Chondrocyte (in vitro differentiated cells): ENCODE measurements at regions not wholly inside any gene's neighbourhood (a gene's known extent, or its start where the extent isn't known, plus 50 kb on each side); places are given as distances from the start of the nearest gene placed in this dataset.

Experiments used
- DNase-seq: peaks from one replicate; pipeline ENCODE4 v3.0.0; 2021; ENCODE audit warnings: mixed read lengths, low spot score
- H3K27ac Mint-ChIP-seq: one replicate; pipeline ENCODE4 v1.8.0; 2021; ENCODE audit warnings: mild to moderate bottlenecking, moderate library complexity, mixed read lengths; ENCODE audit not compliant: unreplicated experiment
- H3K27me3 Mint-ChIP-seq: 2 replicates; pipeline ENCODE4 v1.8.0; 2021; ENCODE audit warnings: low read depth, mixed read lengths
- H3K36me3 Mint-ChIP-seq: 2 replicates; pipeline ENCODE4 v1.8.0; 2021; ENCODE audit warnings: low read depth, mixed read lengths
- H3K4me1 Mint-ChIP-seq: 2 replicates; pipeline ENCODE4 v1.8.0; 2021; ENCODE audit warnings: low read depth, mild to moderate bottlenecking, mixed read lengths
- H3K4me3 Mint-ChIP-seq: one replicate; pipeline ENCODE4 v1.8.0; 2021; ENCODE audit warnings: mild to moderate bottlenecking, moderate library complexity, mixed read lengths; ENCODE audit not compliant: unreplicated experiment
- H3K9me3 Mint-ChIP-seq: 2 replicates; pipeline ENCODE4 v1.8.0; 2021; ENCODE audit warnings: low read depth, mixed read lengths
- TF ChIP-seq, protein P1 (sequence below): fragments of 200-600 bp; sonication (generic); IDR thresholded peaks from 2 replicates; pipeline ENCODE4 v1.5.0; 2021; ENCODE audit warnings: antibody characterized with exemption, mild to moderate bottlenecking, moderate library complexity

DNA sequence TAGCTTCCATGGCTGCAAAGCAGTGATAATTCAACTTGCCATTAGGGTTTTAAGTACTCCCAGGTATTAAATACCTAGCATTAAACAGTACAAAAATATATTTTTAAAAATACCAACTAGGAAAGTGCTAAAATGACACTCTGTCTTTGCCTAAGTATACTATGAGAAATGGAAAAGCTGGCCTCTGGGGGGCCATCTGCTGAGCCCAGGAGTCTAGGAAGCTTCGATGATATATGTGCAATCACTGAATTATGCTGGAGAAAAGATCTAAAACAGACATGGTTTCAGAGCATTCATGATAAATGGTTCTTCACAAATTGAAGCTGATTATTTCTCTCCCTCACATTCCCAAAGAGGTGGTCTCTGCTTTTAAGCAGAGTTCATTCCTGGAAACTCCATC lies 191.8 kb downstream of the OPA1 start:
- no peak for DNase-seq
- Mint-ChIP-seq H3K4me1 (peaks cover 48% of the 10 kb centered on the region), H3K27me3 (peaks cover 31% of the 10 kb centered on the region), H3K27ac (no peak overlapping the region), H3K36me3 (peaks cover 2% of the 10 kb centered on the region), H3K9me3 (no peaks in the 10 kb centered on the region), H3K4me3 (no peak overlapping the region)
- TF ChIP-seq, protein P1, sequence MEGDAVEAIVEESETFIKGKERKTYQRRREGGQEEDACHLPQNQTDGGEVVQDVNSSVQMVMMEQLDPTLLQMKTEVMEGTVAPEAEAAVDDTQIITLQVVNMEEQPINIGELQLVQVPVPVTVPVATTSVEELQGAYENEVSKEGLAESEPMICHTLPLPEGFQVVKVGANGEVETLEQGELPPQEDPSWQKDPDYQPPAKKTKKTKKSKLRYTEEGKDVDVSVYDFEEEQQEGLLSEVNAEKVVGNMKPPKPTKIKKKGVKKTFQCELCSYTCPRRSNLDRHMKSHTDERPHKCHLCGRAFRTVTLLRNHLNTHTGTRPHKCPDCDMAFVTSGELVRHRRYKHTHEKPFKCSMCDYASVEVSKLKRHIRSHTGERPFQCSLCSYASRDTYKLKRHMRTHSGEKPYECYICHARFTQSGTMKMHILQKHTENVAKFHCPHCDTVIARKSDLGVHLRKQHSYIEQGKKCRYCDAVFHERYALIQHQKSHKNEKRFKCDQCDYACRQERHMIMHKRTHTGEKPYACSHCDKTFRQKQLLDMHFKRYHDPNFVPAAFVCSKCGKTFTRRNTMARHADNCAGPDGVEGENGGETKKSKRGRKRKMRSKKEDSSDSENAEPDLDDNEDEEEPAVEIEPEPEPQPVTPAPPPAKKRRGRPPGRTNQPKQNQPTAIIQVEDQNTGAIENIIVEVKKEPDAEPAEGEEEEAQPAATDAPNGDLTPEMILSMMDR, result no peak

DNA sequence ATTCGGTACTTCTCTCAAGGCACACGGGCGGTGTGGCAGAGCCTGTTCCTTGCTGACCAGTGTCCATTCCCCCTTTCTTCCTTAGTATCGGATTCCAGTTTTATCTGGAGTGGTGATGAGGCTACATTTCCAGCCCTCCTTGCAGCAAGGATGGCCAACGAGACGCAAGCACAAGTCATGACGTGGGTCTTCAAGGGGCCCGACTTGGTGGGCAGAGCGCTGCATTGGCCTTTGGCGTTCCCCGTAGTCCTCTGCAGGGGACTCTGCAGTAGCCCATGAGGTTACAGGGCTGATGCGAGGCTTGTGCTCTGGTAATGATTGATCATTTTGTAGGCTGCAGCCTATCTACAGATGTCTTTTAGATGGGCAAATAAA lies 194.5 kb downstream of the OPA1 start:
- Mint-ChIP-seq H3K4me1 (peaks cover 26% of the 10 kb centered on the region), H3K36me3 (peaks cover 2% of the 10 kb centered on the region), H3K27me3 (peaks cover 51% of the 10 kb centered on the region), H3K4me3 (no peak overlapping the region), H3K9me3 (no peaks in the 10 kb centered on the region), H3K27ac (no peak overlapping the region)
- DNase-seq, result no peak
- TF ChIP-seq, protein P1, result no peak

DNA sequence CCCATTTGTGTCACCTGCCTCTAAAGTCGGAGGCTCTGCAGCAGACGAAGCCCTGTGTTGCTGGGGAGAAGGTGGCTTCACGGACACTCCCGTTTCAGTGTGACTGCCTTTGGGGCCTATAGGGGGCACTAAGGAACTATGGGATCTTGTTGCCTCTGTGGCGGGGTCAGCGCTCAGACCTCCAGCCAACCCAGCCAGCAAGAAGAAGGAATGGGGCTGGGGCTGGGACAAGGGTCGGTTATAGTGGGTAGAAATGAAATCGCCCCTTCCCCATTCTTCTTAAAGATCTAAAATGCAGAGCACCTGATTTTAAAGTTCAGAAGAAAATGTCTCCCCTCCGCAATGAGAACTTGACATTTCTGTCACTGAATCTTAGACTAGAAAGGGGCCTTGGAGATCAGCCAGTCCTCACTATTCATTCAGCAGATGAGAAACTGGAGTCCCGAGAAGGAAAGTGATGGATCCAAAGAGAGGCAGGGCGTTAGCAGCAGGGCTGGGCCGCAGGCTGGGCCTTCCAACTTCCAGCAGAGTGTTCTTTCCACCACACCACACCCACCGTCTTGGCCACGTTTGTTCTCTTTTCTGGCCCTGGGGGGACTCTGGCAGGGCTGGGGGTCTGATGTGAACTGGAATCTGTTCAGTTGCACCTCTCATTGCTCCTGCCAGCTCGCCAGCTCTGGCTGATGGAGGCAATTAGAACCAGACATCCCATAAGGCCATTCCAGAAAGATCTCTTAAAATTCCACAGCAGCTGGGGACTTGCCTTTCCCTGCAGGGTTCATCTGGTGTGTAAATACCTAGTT lies 195.4 kb downstream of the OPA1 start:
- Mint-ChIP-seq H3K4me3 (no peak overlapping the region), H3K4me1 (peaks cover 17% of the 10 kb centered on the region), H3K9me3 (no peaks in the 10 kb centered on the region), H3K27me3 (peaks cover 60% of the 10 kb centered on the region), H3K36me3 (peaks cover 2% of the 10 kb centered on the region), H3K27ac (no peak overlapping the region)
- TF ChIP-seq, protein P1, result peak; percentile 90
- no peak for DNase-seq

DNA sequence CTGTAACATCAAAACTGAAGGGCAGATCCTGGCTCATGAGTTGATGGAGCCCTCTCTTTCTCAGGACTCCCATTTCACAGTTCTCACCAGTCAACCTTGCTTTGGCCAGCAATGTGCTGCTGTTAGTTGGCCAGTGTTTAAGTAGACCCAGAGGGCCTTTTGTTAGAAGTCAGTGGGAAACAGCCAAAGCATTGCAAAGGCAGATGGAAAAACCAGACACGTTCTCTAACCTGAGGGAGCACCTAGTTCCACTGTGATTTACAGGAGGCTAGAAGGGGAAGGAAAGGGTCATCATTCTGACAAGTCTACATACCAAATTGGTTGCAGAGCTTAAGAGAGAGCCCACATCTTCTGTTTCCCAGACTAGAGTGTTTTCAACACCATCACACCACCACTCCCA lies 196.4 kb downstream of the OPA1 start:
- Mint-ChIP-seq H3K27me3 (peaks cover 68% of the 10 kb centered on the region), H3K4me3 (no peak overlapping the region), H3K27ac (no peak overlapping the region), H3K9me3 (no peaks in the 10 kb centered on the region), H3K4me1 (peaks cover 18% of the 10 kb centered on the region), H3K36me3 (peaks cover 2% of the 10 kb centered on the region)
- TF ChIP-seq, protein P1, result no peak
- DNase-seq, result no peak

DNA sequence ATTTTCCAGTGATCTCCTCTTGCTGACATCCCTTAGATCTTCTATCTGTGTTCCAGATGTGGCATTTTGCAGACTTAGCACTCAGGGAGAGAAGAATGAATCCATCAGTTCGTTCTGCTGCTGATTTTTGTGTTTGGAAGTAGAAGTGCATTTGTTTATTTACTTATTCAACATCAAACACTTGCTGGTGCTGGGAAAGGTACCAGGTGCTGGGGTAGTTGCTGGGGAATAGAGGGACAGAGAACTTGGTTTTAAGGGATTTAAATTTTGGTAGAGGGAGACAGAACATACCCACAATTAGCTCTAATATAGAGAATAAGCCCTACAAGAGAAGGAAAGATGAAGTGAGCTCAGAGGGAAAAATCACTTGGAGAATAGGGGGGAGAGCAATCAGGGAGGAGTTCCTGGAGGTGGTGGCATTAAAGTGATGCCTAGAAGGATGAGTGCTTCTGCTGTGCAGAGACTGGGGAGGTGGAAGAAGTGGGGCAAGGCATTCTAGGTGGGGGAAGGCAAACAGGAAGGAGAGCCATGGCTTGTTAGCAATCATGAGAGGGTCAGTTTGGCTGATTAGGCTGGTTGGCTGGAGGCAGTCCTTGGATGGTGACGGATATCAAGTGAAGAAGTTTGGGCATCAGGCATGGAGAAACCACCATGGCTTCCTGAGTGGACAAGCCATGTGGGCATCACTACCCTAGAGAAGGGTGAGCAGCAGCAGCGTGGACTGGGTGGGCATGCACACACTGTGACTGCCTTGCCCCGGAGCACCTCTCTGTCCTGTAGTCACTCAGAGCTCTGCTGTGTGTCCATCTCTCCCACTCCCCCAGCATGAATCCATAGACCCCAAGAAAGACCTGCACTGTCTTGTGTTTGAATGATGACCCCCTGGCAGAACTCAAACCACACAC lies 197.3 kb downstream of the OPA1 start:
- TF ChIP-seq, protein P1, result no peak
- no peaks in the 10 kb centered on the region for H3K36me3 Mint-ChIP-seq
- no peak overlapping the region for H3K27ac Mint-ChIP-seq
- no peak overlapping the region for H3K4me3 Mint-ChIP-seq
- H3K4me1 Mint-ChIP-seq, result peaks cover 18% of the 10 kb centered on the region
- peaks cover 70% of the 10 kb centered on the region for H3K27me3 Mint-ChIP-seq
- no peaks in the 10 kb centered on the region for H3K9me3 Mint-ChIP-seq
- no peak for DNase-seq
